GM12892 (cell line): ENCODE measurements at regions not wholly inside any gene's neighbourhood (a gene's known extent, or its start where the extent isn't known, plus 50 kb on each side); places are given as distances from the start of the nearest gene placed in this dataset.

Experiments
- POLR2A ChIP-seq: IDR thresholded peaks from 2 replicates; pipeline ENCODE4 v1.6.1; 2011; ENCODE audit warnings: low read depth, low read length, control low read depth
- POLR2AphosphoS5 ChIP-seq: IDR thresholded peaks from 2 replicates; pipeline ENCODE4 v1.6.1; 2011; ENCODE audit warnings: low read depth, low read length, control low read depth
- TAF1 ChIP-seq: IDR thresholded peaks from 2 replicates; pipeline ENCODE4 v1.6.1; 2011; ENCODE audit warnings: low read depth, mild to moderate bottlenecking, control low read depth, low read length, borderline replicate concordance

- TF ChIP-seq POLR2A (no peak), TAF1 (no peak), POLR2AphosphoS5 (no peak)
Measured at GRCh38 chr22:49587421-49587820, 240.3 kb downstream of the BRD1 start.
